GM12873 (cell line): ENCODE measurements at regions not wholly inside any gene's neighbourhood (a gene's known extent, or its start where the extent isn't known, plus 50 kb on each side); places are given as distances from the start of the nearest gene placed in this dataset.

ENCODE experiments used
- TF ChIP-seq, protein P1 (sequence below): IDR thresholded peaks from 2 replicates; pipeline ENCODE4 v1.5.1; 2012; ENCODE audit warnings: low read depth, mild to moderate bottlenecking, moderate library complexity, low read length, control low read depth; ENCODE audit not compliant: insufficient read depth; ENCODE audit errors: missing control alignments

GRCh38 chr14:98143566-98143965, 1128.4 kb downstream of the BCL11B start:
- TF ChIP-seq, protein P1, sequence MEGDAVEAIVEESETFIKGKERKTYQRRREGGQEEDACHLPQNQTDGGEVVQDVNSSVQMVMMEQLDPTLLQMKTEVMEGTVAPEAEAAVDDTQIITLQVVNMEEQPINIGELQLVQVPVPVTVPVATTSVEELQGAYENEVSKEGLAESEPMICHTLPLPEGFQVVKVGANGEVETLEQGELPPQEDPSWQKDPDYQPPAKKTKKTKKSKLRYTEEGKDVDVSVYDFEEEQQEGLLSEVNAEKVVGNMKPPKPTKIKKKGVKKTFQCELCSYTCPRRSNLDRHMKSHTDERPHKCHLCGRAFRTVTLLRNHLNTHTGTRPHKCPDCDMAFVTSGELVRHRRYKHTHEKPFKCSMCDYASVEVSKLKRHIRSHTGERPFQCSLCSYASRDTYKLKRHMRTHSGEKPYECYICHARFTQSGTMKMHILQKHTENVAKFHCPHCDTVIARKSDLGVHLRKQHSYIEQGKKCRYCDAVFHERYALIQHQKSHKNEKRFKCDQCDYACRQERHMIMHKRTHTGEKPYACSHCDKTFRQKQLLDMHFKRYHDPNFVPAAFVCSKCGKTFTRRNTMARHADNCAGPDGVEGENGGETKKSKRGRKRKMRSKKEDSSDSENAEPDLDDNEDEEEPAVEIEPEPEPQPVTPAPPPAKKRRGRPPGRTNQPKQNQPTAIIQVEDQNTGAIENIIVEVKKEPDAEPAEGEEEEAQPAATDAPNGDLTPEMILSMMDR = no peak

DNA sequence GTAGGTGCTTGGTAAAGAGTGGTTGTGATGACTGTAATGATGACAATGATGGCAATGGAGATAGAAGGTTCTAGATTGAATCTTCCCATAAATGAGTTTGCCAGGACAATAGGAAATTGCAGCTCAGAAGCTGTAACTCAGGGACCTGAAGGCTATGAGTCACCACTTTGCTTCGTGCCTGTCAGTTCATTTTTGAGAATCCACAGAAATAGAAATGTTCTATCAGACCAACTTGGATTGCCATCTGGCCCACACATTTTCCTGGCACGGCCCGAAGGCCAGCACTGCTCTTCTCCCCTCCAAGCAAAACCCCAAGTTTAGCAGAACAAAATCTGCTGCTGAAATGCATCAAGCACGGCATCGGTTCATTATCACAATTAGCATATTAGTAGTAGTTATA, 1127.0 kb downstream of the BCL11B start:
- TF ChIP-seq, protein P1 = no peak

DNA sequence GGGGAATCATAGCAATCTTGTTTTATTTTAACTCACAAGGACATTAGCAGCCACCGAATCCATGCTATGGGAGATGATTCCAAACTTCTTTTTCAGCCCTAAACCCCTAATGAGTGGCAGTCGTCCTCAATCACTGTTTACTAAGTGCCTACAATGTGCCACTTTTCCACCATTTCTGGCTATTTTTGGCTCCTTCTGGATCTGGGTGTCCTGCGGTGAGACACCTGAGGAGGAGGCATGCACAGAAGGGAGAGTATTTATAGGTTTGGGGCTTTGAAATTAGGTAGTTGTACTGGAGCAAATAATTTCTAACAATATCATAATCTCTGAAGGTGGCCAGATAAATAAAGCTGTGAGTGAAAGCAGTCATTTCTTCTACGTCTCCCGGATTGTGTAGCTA, 1125.6 kb downstream of the BCL11B start:
- TF ChIP-seq, protein P1 = no peak

DNA sequence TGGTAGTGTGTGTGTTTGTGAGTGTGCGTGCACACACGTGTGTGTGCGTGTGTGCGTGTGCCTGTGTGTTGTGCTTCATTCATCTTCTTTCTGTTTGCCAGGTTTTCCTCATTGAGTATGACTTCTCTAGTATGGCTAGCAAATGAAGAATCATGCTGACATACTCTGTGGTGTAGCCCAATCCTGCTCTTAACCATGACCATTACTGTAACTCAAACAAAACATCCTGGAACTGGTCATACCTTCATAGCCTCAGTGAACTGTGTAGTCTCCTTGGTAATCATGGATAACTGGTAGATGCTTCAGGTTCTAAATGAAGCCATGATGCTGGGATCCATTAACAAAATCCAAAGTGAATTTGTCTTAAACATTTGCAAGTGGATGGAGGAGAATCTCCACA, 1117.7 kb downstream of the BCL11B start:
- TF ChIP-seq, protein P1 = no peak

DNA sequence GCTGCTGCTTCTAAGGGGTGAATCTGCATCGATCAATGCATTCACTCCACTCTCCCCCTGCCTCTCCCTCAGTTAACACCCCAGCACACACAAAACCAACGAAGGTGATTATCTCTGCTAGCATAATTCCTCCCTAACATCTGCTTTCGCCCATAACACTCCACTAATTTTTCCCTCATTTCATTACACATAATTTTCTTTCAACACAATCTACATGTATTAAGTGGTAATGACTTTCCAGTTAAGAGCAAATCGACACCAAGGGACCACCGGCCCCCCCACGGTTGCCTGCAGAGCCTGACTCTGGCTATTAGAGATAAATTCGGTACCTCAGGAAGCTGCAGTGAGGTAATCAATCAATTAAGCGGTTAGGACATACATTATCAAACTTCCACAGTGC, 1115.6 kb downstream of the BCL11B start:
- TF ChIP-seq, protein P1 = no peak

DNA sequence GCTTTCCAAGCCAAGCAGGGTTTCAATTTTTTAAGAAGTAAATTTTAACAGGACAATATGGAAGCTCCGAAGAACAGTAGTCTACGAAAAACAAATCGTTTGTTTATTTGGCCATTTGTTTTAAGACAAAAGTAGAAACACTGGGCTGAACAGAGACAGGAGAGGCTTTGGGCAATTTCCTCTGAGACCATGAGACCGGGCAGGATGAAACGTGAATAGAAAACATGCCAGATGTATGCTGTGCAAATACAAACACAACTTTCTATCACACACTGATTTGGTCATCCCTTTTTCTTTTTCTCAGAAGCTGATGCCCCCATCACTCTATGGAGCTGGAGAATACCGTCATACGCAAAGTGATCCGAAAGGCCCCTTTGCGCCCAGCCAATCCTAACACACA, 1111.1 kb downstream of the BCL11B start:
- TF ChIP-seq, protein P1 = no peak

- TF ChIP-seq, protein P1 = no peak
These were observed 1110.6 kb downstream of the BCL11B start for GRCh38 chr14:98161356-98161755.
